Heart left ventricle (tissue), 16 donors: ENCODE measurements at regions not wholly inside any gene's neighbourhood (a gene's known extent, or its start where the extent isn't known, plus 50 kb on each side); places are given as distances from the start of the nearest gene placed in this dataset.
"Not testable (repeated sequence)": the region's sequence is repeated elsewhere in the genome, so short reads cannot be mapped to it uniquely, and the experiment has no call there.

Experiments used
- ATAC-seq, 4 donors: fragments of 200-7000 bp; cut with Tn5 transposase; one replicate each; pipeline ENCODE4 v1.9.1; 2020 to 2022; ENCODE audit warnings: moderate library complexity in 4 of 4, mild to moderate bottlenecking in 3 of 4, moderate number of reproducible peaks in 1 of 4
- DNase-seq, 5 donors: peaks; one replicate each; pipeline ENCODE4 v3.0.0-alpha.2; 2020
- H3K27ac ChIP-seq, 12 donors: fragments of 200-600 bp; sonication (generic) in 4 of 12; one replicate each; pipeline versions ENCODE4 v1.5.0 to v1.8.0; 2016 to 2022; ENCODE audit warnings: mild to moderate bottlenecking in 2 of 12
- H3K27me3 ChIP-seq, 9 donors: fragments of 200-600 bp; sonication (generic) in 2 of 9; one replicate each; pipeline versions ENCODE4 v1.5.1 to v1.8.0; 2016 to 2022; ENCODE audit warnings: mild to moderate bottlenecking in 3 of 9
- H3K36me3 ChIP-seq, 9 donors: fragments of 200-600 bp; sonication (generic) in 2 of 9; one replicate each; pipeline versions ENCODE4 v1.5.0 to v1.8.0; 2018 to 2022; ENCODE audit warnings: mild to moderate bottlenecking in 2 of 9
- H3K4me1 ChIP-seq, 12 donors: fragments of 200-600 bp; sonication (generic) in 4 of 12; one replicate each; pipeline versions ENCODE4 v1.5.0 to v1.8.0; 2016 to 2022; ENCODE audit warnings: mild to moderate bottlenecking in 3 of 12
- H3K4me3 ChIP-seq, 12 donors: fragments of 200-600 bp; sonication (generic) in 4 of 12; one replicate each; pipeline versions ENCODE4 v1.5.0 to v1.8.0; 2017 to 2022; ENCODE audit warnings: mild to moderate bottlenecking in 9 of 12, moderate library complexity in 4 of 12
- H3K9me3 ChIP-seq, 12 donors: fragments of 200-600 bp; sonication (generic) in 4 of 12; one replicate each; pipeline versions ENCODE4 v1.5.0 to v1.8.0; 2016 to 2022; ENCODE audit warnings: mild to moderate bottlenecking in 1 of 12
- POLR2A ChIP-seq, 2 donors: fragments of 450-650 bp; IDR thresholded peaks; one replicate each; pipeline ENCODE4 v1.6.1; 2017; ENCODE audit warnings: antibody characterized with exemption in 2 of 2, mild to moderate bottlenecking in 2 of 2, moderate library complexity in 2 of 2
- WGBS, 4 donors: extraction: QIAGEN DNeasy Blood & Tissue Kit in 2 of 4; methylation state at CpG; one replicate each; pipeline versions ENCODE4 v1.1.5 to v1.1.7; 2013 to 2018; 5-methylcytosine and 5-hydroxymethylcytosine counted together
- intact Hi-C, 10 donors: fragments of 100-400 bp; cut with DNase I; formaldehyde crosslinking; loops; one replicate each; pipeline versions ENCODE4 v1.11.1 to v1.14.2; 2022
- TF ChIP-seq, protein P1 (sequence below), 12 donors: fragments of 200-600 bp; sonication (generic) in 4 of 12; IDR thresholded peaks; one replicate each; pipeline versions ENCODE4 v1.5.0 to v1.8.0; 2018 to 2022; ENCODE audit warnings: antibody characterized with exemption in 12 of 12, mild to moderate bottlenecking in 5 of 12
- donor health status: ischemic (EF 13 %, LVEDD 7.1; RV severe dilation, severe dysfunction).
- donor health status: healthy with polysubstance abuse.
- donor health status: DM: no; HTN: yes; CAD: no.
- donor health status: DM: no; HTN: no; CAD: no.
- donor health status: ischemic (EF 25% LVEDD 6.9; RV normal size, moderate dysfunction).
- donor health status: ischemic (EF 25% LVEDD 5.7; RV mildly dilated, moderate dysfunction).
- donor health status: healthy.
- donor health status: DM: yes; HTN: yes; CAD: no.
- donor health status: ischemic (EF 35%, LVEDD 5.7; RV mildly dilated, moderate dysfunction).
- donor health status: nonischemic (EF 11% LVEDD 7.7; RV severe dilation, severe dysfunction).
- donor health status: DM: yes; HTN: yes; CAD: no.
- donor health status: PGD.
- donor health status: ischemic (EF 29% LVEDD 5.4; RV normal size, mild dysfunction).
- donor health status: nonischemic (EF 23%, LVEDD 6.1; RV moderate dilation, normal function).

DNA sequence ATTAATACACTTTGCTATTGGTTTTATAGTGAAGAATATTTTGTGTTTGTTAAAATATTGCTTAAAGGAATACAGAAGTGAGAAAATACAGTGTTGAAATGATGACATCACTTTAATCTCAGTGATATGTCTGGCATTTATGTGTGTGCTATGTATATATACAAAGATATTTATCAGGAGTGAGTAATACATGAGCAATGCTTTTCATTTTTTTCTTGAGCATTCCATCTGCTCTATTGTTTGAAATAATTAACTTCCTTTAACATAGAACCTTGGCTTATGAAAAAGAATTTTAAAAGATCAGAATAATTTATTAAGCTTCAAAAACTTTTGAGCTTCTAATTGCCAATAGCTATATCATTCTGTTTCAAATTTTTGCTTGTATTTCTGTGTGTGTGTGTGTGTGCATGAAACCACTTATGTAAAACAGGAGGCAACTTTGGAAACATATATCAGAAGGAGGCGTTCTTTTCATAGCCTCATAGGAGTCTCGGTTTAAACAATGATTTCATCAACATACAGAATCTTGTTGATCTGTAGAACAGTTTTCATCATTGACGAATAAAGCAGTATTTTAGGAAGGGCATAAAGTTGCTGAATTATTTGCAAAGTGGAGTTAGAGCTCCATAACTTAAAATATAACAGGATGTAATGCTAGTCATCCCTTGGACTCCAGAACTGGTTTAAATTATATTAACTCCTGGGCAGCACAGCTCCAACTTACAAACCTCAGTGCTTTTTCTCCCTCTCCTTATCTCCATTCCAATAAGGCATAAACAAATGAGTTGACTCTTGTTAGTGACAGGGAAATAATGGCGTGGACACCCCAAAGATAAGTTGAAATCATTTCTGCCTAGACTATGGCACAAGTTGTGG lies 228.4 kb upstream of the DGKB start:
- 60 to 70% (median 64%) methylated on average over 4 of the region's 4 CpGs for WGBS, 4 donors
- no peak for TF ChIP-seq POLR2A (IDR thresholded peaks at IDR 0.05)
- TF ChIP-seq, protein P1, sequence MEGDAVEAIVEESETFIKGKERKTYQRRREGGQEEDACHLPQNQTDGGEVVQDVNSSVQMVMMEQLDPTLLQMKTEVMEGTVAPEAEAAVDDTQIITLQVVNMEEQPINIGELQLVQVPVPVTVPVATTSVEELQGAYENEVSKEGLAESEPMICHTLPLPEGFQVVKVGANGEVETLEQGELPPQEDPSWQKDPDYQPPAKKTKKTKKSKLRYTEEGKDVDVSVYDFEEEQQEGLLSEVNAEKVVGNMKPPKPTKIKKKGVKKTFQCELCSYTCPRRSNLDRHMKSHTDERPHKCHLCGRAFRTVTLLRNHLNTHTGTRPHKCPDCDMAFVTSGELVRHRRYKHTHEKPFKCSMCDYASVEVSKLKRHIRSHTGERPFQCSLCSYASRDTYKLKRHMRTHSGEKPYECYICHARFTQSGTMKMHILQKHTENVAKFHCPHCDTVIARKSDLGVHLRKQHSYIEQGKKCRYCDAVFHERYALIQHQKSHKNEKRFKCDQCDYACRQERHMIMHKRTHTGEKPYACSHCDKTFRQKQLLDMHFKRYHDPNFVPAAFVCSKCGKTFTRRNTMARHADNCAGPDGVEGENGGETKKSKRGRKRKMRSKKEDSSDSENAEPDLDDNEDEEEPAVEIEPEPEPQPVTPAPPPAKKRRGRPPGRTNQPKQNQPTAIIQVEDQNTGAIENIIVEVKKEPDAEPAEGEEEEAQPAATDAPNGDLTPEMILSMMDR (IDR thresholded peaks at IDR 0.05), result no peak
- intact Hi-C loops, result no loop called here
- ATAC-seq, result no peak
- no peak for DNase-seq
- no peaks in the 10 kb centered on the region for H3K9me3 ChIP-seq
- H3K4me3 ChIP-seq, result no peak overlapping the region
- H3K36me3 ChIP-seq, result no peaks in the 10 kb centered on the region
- H3K27ac ChIP-seq, result no peak overlapping the region
- H3K27me3 ChIP-seq, result no peaks in the 10 kb centered on the region
- no peaks in the 10 kb centered on the region for H3K4me1 ChIP-seq

DNA sequence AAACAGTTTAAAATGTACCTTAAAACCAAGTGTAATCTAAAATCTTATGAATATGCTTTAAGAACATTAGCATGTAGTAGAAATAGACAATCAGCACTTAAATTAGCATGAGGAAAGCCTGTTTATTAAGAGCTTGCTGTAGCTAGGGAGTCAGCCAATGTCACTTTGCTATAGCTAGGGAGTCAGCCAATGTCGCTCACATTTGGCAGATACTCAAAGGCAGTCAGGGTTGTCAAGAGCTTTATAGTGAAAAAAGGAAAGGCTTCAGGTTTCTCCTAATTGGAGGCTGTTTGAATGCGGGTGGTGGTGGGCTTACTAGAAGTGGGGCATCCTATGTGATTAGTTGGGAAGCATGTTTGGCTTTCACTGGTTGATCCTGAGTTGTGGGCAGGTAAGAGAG lies 226.2 kb upstream of the DGKB start:
- Histone ChIP-seq H3K9me3 (no peaks in the 10 kb centered on the region), H3K27ac (no peak overlapping the region), H3K4me3 (no peak overlapping the region), H3K4me1 (no peaks in the 10 kb centered on the region), H3K27me3 (no peaks in the 10 kb centered on the region), H3K36me3 (no peaks in the 10 kb centered on the region)
- WGBS, 4 donors, result 45 to 52% (median 49%) methylated on average over 2 of the region's 2 CpGs
- TF ChIP-seq POLR2A (IDR thresholded peaks at IDR 0.05), result no peak
- TF ChIP-seq, protein P1 (IDR thresholded peaks at IDR 0.05), result no peak
- no peak for DNase-seq
- ATAC-seq, result no peak
- intact Hi-C loops, result no loop called here

DNA sequence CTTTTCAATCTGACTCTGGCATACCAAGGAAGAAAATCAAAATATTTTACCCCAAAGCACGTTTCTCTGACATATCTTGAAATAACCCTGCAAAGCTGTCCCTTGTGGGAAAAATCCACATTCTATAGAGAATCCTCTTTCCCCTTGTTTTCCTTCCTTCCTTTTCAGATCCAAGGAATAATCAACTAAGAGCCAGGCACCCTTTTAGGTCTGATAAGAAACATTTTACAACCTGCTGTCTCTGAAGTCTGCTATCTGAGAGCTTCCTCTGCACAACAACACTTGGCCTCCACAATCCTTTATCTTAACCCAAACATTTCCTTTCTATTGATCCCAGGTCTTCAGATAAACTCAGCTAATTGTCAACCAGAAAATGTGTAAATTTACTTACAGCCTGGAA lies 224.1 kb upstream of the DGKB start:
- H3K4me1 ChIP-seq, DNase-seq, H3K9me3 ChIP-seq, ATAC-seq, intact Hi-C loops, H3K27me3 ChIP-seq, H3K4me3 ChIP-seq, H3K36me3 ChIP-seq, H3K27ac ChIP-seq: not testable (repeated sequence)
- WGBS, 4 donors, result 56 to 61% (median 60%) methylated on average over 1 of the region's 1 CpG

DNA sequence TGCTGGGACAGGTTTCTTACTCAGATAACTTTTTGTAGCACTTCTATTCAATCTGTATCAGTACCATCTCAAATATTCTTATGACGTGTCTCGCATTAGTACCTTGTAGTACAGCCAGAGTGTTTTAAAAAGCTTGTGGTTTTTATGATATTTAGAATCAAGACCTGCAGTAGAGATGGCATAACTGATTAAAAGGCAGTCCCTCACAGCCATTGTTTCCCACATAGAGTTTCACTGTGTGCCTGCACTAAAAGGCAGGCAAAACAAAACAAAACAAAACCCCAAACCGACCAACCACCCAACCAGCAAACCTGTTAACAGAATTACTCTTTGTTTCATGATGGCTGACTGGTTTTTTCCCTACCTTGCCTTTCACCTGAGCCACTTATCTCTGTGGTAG lies 221.3 kb upstream of the DGKB start:
- intact Hi-C loops, result no loop called here
- DNase-seq, result no peak
- Histone ChIP-seq H3K4me1 (no peaks in the 10 kb centered on the region), H3K27me3 (no peaks in the 10 kb centered on the region), H3K36me3 (no peaks in the 10 kb centered on the region), H3K27ac (no peak overlapping the region), H3K9me3 (no peaks in the 10 kb centered on the region), H3K4me3 (no peak overlapping the region)
- TF ChIP-seq, protein P1 (IDR thresholded peaks at IDR 0.05), result no peak
- no peak for TF ChIP-seq POLR2A (IDR thresholded peaks at IDR 0.05)
- 58 to 84% (median 79%) methylated on average over 3 of the region's 3 CpGs for WGBS, 4 donors
- no peak for ATAC-seq

DNA sequence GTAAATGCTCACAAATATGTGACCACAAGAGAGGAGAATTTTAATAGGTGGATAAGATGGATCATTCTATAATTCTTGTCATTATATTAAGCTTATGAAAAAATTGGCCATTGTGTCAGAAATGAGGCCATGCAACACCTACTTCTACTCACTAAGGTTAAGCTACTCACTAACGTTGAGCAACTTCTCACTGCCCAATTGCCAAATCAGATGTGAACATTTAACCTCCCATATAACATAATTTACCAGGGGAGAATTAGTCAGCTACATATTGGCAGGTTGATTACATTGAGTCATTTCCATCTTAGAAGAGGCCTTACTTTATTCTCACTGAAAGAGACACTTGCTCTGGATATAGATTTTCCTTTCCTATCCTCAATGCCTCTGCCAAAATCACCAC lies 211.2 kb upstream of the DGKB start:
- DNase-seq (no peak), ATAC-seq (no peak)
- WGBS, 4 donors, result 75 to 85% (median 84%) methylated on average over 1 of the region's 1 CpG
- Histone ChIP-seq H3K27me3 (no peaks in the 10 kb centered on the region), H3K4me1 (no peaks in the 10 kb centered on the region), H3K27ac (no peak overlapping the region), H3K36me3 (no peaks in the 10 kb centered on the region), H3K9me3 (peaks cover 0 to 4% (median 0%) of the 10 kb centered on the region in 12 donors), H3K4me3 (no peak overlapping the region)
- TF ChIP-seq POLR2A (IDR thresholded peaks at IDR 0.05), result no peak
- TF ChIP-seq, protein P1 (IDR thresholded peaks at IDR 0.05), result no peak
- intact Hi-C loops, result no loop called here
